ENCODE measurements at regions not wholly inside any gene's neighbourhood (a gene's known extent, or its start where the extent isn't known, plus 50 kb on each side); places are given as distances from the start of the nearest gene placed in this dataset.

DNA sequence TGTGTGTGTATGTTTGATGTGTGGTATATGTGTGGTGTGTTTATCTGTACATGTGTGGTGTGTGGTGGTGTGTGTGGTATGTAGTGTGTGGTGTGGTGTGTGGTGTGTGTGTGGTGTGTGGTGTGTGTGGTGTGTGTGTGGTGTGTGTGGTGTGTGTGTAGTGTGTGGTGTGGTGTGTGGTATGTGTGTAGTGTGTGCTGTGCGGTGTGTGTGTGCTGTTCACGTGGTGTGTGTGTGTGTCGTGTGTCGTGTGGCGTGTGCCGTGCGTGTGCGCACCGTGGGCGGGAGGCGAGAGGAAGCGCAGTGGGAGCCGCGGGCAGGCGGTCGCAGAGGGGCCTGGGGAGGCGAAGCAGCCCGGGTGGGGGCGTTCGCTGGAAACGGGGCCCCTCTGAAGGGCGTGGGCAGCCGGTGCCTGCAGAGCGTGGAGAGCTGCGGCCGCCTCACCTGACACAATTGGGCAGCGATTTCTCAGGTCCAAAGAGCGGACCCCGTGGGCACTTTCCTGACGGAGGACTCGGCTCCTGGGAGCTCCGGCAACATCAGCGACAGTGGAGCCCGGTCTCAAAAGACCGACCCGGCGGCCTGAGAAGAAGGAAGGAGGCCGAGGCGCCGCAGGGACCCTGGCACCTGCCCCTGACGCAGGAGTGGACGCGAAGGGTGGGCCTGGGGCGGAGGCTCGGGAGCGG lies 741.1 kb upstream of the SALL3 start:
- Histone ChIP-seq H3K9me3 (ENCODE audit: control insufficient read depth, insufficient read depth, low read length) (peaks cover 8% of the 10 kb centered on the region; the same call in 1 of the 2 replicates), H4K20me1 (ENCODE audit: control insufficient read depth, insufficient read depth, low read depth, low read length) (no peaks in the 10 kb centered on the region), H3K4me3 (ENCODE audit: low read length) (no peak overlapping the region), H3K4me1 (ENCODE audit: control insufficient read depth, low read length) (no peaks in the 10 kb centered on the region), H3K4me2 (ENCODE audit: low read length) (no peak overlapping the region), H3K27ac (ENCODE audit: low read depth, low read length) (no peak overlapping the region), H3K27me3 (ENCODE audit: control insufficient read depth, low read length) (no peaks in the 10 kb centered on the region), H3F3A (ENCODE audit: control insufficient read depth, insufficient read depth) (no peaks in the 10 kb centered on the region), H3K36me3 (ENCODE audit: control insufficient read depth, low read length) (no peaks in the 10 kb centered on the region), H3K79me2 (ENCODE audit: control insufficient read depth, low read length) (no peaks in the 10 kb centered on the region), H3K9me2 (replicated peaks; ENCODE audit: control insufficient read depth, low read length) (no peaks in the 10 kb centered on the region)
- no peak for TF ChIP-seq EZH2phosphoT487 (IDR thresholded peaks at IDR 0.05; ENCODE audit: borderline replicate concordance, low read length)
- TF ChIP-seq, protein P1, sequence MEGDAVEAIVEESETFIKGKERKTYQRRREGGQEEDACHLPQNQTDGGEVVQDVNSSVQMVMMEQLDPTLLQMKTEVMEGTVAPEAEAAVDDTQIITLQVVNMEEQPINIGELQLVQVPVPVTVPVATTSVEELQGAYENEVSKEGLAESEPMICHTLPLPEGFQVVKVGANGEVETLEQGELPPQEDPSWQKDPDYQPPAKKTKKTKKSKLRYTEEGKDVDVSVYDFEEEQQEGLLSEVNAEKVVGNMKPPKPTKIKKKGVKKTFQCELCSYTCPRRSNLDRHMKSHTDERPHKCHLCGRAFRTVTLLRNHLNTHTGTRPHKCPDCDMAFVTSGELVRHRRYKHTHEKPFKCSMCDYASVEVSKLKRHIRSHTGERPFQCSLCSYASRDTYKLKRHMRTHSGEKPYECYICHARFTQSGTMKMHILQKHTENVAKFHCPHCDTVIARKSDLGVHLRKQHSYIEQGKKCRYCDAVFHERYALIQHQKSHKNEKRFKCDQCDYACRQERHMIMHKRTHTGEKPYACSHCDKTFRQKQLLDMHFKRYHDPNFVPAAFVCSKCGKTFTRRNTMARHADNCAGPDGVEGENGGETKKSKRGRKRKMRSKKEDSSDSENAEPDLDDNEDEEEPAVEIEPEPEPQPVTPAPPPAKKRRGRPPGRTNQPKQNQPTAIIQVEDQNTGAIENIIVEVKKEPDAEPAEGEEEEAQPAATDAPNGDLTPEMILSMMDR (IDR thresholded peaks at IDR 0.05; ENCODE audit: low read depth, low read length, poor library complexity, severe bottlenecking) = no peak

DNA sequence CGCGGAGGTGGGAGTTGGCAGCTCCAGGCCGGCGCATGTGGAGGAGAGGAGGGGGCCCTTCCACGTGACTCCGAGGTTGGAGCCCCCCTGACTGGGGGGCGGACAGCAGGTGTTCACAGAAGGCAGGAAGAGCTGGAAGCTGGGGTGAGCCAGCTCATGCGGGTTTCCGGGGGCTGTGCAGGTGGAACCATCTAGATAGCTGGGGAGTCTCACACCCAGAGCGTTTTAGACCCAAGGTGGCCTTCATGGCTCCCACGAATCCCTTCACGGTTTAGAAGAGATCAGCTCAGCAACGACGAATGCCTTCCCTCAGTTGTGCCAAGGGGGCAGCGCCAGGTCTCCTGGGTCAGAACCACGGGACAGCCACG lies 740.5 kb upstream of the SALL3 start:
- Histone ChIP-seq H3K27me3 (ENCODE audit: control insufficient read depth, low read length) (no peaks in the 10 kb centered on the region), H4K20me1 (ENCODE audit: control insufficient read depth, insufficient read depth, low read depth, low read length) (no peaks in the 10 kb centered on the region), H3K9me2 (replicated peaks; ENCODE audit: control insufficient read depth, low read length) (no peaks in the 10 kb centered on the region), H3F3A (ENCODE audit: control insufficient read depth, insufficient read depth) (no peaks in the 10 kb centered on the region), H3K4me2 (ENCODE audit: low read length) (no peak overlapping the region), H3K4me1 (ENCODE audit: control insufficient read depth, low read length) (no peaks in the 10 kb centered on the region), H3K9me3 (ENCODE audit: control insufficient read depth, insufficient read depth, low read length) (peaks cover 8% of the 10 kb centered on the region; the same call in 1 of the 2 replicates), H3K4me3 (ENCODE audit: low read length) (no peak overlapping the region), H3K36me3 (ENCODE audit: control insufficient read depth, low read length) (no peaks in the 10 kb centered on the region), H3K79me2 (ENCODE audit: control insufficient read depth, low read length) (no peaks in the 10 kb centered on the region), H3K27ac (ENCODE audit: low read depth, low read length) (no peak overlapping the region)
- no peak for TF ChIP-seq EZH2phosphoT487 (IDR thresholded peaks at IDR 0.05; ENCODE audit: borderline replicate concordance, low read length)
- TF ChIP-seq, protein P1 (IDR thresholded peaks at IDR 0.05; ENCODE audit: low read depth, low read length, poor library complexity, severe bottlenecking) = no peak

- Histone ChIP-seq H3K9me3 (ENCODE audit: control insufficient read depth, insufficient read depth, low read length) (peaks cover 8% of the 10 kb centered on the region; the same call in 1 of the 2 replicates), H3K27ac (ENCODE audit: low read depth, low read length) (no peak overlapping the region), H3K4me1 (ENCODE audit: control insufficient read depth, low read length) (no peaks in the 10 kb centered on the region), H3K4me2 (ENCODE audit: low read length) (no peak overlapping the region), H3K36me3 (ENCODE audit: control insufficient read depth, low read length) (no peaks in the 10 kb centered on the region), H3K79me2 (ENCODE audit: control insufficient read depth, low read length) (no peaks in the 10 kb centered on the region), H3K9me2 (replicated peaks; ENCODE audit: control insufficient read depth, low read length) (no peaks in the 10 kb centered on the region), H3K27me3 (ENCODE audit: control insufficient read depth, low read length) (no peaks in the 10 kb centered on the region), H3F3A (ENCODE audit: control insufficient read depth, insufficient read depth) (no peaks in the 10 kb centered on the region), H4K20me1 (ENCODE audit: control insufficient read depth, insufficient read depth, low read depth, low read length) (no peaks in the 10 kb centered on the region), H3K4me3 (ENCODE audit: low read length) (no peak overlapping the region)
- TF ChIP-seq EZH2phosphoT487 (IDR thresholded peaks at IDR 0.05; ENCODE audit: borderline replicate concordance, low read length) = no peak
- TF ChIP-seq, protein P1 (IDR thresholded peaks at IDR 0.05; ENCODE audit: low read depth, low read length, poor library complexity, severe bottlenecking) = no peak
These were observed 739.5 kb upstream of the SALL3 start for GRCh38 chr18:78240101-78240500.
